Natural killer cell (primary cell): ENCODE measurements at regions not wholly inside any gene's neighbourhood (a gene's known extent, or its start where the extent isn't known, plus 50 kb on each side); places are given as distances from the start of the nearest gene placed in this dataset.

Experiments used
- ATAC-seq, 3 donors: fragments of 150-1000 bp in 2 of 3; fragments of 200-7000 bp in 1 of 3; cut with Tn5 transposase; 1 replicate in 1 of 3; 2 replicates in 2 of 3; pipeline ENCODE4 v1.10.0; 2021; ENCODE audit warnings: mild to moderate bottlenecking in 2 of 3, moderate library complexity in 2 of 3
- DNase-seq, 2 donors: peaks; one replicate each; pipeline versions ENCODE4 v3.0.0 to v3.0.0-alpha.2; 2013 to 2021; ENCODE audit warnings: mixed read lengths in 1 of 2
- H3K27ac ChIP-seq: one replicate; pipeline ENCODE4 v1.5.1; 2013; ENCODE audit warnings: mild to moderate bottlenecking, low read length
- H3K27me3 ChIP-seq: one replicate; pipeline ENCODE4 v1.6.1; 2013; ENCODE audit warnings: low read length; ENCODE audit not compliant: control insufficient read depth, insufficient read depth
- H3K36me3 ChIP-seq: one replicate; pipeline ENCODE4 v1.6.1; 2013; ENCODE audit warnings: low read length; ENCODE audit not compliant: control insufficient read depth, insufficient read depth
- H3K4me1 ChIP-seq: one replicate; pipeline ENCODE4 v1.6.1; 2013; ENCODE audit warnings: low read length; ENCODE audit not compliant: control insufficient read depth, insufficient read depth
- H3K4me3 ChIP-seq: one replicate; pipeline ENCODE4 v1.5.1; 2013; ENCODE audit warnings: low read length
- H3K9me3 ChIP-seq: one replicate; pipeline ENCODE4 v1.6.1; 2013; ENCODE audit warnings: low read length; ENCODE audit not compliant: control insufficient read depth, insufficient read depth
- H3K27ac Mint-ChIP-seq, 2 donors: one replicate each; pipeline ENCODE4 v1.8.0; 2022; ENCODE audit warnings: mild to moderate bottlenecking in 2 of 2, mixed read lengths in 2 of 2, moderate library complexity in 1 of 2
- H3K27me3 Mint-ChIP-seq, 2 donors: one replicate each; pipeline ENCODE4 v1.8.0; 2022; ENCODE audit warnings: low read depth in 2 of 2, mixed read lengths in 2 of 2
- H3K36me3 Mint-ChIP-seq: one replicate; pipeline ENCODE4 v1.8.0; 2022; ENCODE audit warnings: mixed read lengths
- H3K4me1 Mint-ChIP-seq, 2 donors: one replicate each; pipeline ENCODE4 v1.8.0; 2022; ENCODE audit warnings: mixed read lengths in 2 of 2
- H3K4me3 Mint-ChIP-seq: one replicate; pipeline ENCODE4 v1.8.0; 2022; ENCODE audit warnings: mild to moderate bottlenecking, moderate library complexity, mixed read lengths
- H3K9me3 Mint-ChIP-seq, 2 donors: one replicate each; pipeline ENCODE4 v1.8.0; 2022; ENCODE audit warnings: mixed read lengths in 2 of 2
- WGBS: methylation state at CpG from one replicate; pipeline ENCODE4 v1.1.7; 2013; ENCODE audit warnings: missing lambda C conversion rate; ENCODE audit not compliant: insufficient coverage; 5-methylcytosine and 5-hydroxymethylcytosine counted together
- intact Hi-C: fragments of 100-400 bp; cut with micrococcal nuclease; formaldehyde crosslinking; loops from one replicate; pipeline ENCODE4 v1.14.2; 2022
- TF ChIP-seq, protein P1 (sequence below): fragments of 200-600 bp; IDR thresholded peaks from one replicate; pipeline ENCODE4 v1.8.0; 2022; ENCODE audit warnings: antibody characterized with exemption

DNA sequence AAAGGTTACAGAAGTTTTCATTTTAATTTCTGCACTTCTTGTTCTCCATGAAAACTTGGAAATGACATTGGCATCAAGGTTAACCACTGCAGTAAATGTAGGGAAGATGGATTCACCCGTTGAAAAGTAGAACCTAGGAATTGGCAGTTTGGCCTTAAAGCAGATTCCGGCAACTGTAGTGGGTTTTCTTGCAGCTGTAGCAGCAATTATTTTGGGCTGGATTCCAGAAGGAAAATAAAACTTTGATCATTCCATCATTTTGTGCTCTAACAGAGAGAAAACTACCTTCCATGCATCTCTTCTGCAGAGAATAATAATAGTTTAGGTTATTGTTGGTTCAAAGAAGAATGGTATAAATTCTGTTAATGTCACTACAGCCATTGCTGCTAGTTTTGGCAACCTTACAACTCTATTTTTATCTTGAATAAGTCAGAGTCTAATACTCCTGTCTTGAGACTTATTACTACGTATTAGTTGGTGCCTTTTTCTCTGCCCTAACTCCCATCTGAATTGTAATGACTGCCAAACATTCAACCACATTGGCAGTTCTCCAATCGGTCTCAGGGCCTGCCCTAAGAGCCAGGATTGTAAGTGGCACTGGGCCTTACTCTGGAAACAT, 178.1 kb upstream of the PIEZO2 start:
- Histone ChIP-seq H3K9me3 (no peaks in the 10 kb centered on the region), H3K4me1 (no peaks in the 10 kb centered on the region), H3K27me3 (no peaks in the 10 kb centered on the region), H3K27ac (no peak overlapping the region), H3K36me3 (no peaks in the 10 kb centered on the region), H3K4me3 (no peak overlapping the region)
- no peak for ATAC-seq
- Mint-ChIP-seq H3K27ac (no peak overlapping the region), H3K27me3 (no peaks in the 10 kb centered on the region), H3K4me3 (no peak overlapping the region), H3K36me3 (no peaks in the 10 kb centered on the region), H3K4me1 (no peaks in the 10 kb centered on the region), H3K9me3 (peaks cover 5 to 6% of the 10 kb centered on the region in 2 donors)
- no peak for DNase-seq
- 91% methylated on average over 3 of the region's 4 CpGs for WGBS
- intact Hi-C loops: no loop called here
- TF ChIP-seq, protein P1, sequence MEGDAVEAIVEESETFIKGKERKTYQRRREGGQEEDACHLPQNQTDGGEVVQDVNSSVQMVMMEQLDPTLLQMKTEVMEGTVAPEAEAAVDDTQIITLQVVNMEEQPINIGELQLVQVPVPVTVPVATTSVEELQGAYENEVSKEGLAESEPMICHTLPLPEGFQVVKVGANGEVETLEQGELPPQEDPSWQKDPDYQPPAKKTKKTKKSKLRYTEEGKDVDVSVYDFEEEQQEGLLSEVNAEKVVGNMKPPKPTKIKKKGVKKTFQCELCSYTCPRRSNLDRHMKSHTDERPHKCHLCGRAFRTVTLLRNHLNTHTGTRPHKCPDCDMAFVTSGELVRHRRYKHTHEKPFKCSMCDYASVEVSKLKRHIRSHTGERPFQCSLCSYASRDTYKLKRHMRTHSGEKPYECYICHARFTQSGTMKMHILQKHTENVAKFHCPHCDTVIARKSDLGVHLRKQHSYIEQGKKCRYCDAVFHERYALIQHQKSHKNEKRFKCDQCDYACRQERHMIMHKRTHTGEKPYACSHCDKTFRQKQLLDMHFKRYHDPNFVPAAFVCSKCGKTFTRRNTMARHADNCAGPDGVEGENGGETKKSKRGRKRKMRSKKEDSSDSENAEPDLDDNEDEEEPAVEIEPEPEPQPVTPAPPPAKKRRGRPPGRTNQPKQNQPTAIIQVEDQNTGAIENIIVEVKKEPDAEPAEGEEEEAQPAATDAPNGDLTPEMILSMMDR: no peak

DNA sequence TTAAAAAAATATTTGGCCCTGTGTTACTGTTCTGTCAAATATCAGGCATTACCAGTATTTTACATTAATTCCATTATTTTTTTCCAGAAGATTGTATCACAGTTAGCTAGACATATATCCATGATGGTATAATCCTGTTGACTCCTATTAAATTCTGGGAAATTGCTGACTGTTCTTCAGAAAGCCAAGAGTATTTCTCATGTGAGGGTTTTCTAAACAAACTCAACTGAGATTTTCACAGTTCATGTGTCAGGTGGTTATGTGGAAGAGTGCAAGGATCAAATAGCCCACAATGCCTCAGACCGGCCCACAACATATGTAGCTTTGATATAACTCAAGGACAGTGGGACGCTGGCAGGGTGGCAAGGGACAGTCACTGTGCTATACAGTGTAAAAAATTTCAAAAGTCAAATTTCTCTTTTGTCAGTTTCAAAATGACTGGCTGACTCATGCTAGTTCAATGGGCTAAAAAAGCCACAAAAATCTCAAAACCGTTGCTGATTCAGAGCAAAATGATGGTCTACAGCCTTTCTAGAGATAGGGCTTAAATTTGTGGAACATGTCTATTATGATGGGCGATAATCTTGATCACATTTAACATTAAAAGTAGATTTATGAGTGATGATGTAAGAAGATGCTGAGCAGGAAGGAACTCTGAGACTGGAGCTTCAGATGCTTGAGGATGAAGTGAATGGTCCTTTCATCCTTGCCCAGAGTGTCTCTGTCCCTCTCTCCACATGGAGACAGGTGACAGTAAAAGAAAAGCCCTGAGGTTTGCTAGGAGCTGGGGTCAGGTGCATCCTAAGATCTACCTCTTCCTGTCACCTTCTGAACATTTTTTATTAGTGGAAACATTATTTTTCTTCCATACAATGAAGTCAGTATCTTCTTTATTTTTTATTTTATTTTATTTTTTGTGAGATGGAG, 175.8 kb upstream of the PIEZO2 start:
- TF ChIP-seq, protein P1: no peak
- H3K4me1 ChIP-seq: no peaks in the 10 kb centered on the region
- 33% methylated on average over 4 of the region's 4 CpGs for WGBS
- Mint-ChIP-seq H3K27ac (no peak overlapping the region), H3K36me3 (no peaks in the 10 kb centered on the region), H3K4me3 (no peak overlapping the region), H3K4me1 (no peaks in the 10 kb centered on the region), H3K9me3 (peaks cover 0 to 6% of the 10 kb centered on the region in 2 donors), H3K27me3 (no peaks in the 10 kb centered on the region)
- ATAC-seq: no peak
- no peak overlapping the region for H3K4me3 ChIP-seq
- no peak overlapping the region for H3K27ac ChIP-seq
- intact Hi-C loops: no loop called here
- no peaks in the 10 kb centered on the region for H3K36me3 ChIP-seq
- DNase-seq: no peak
- no peaks in the 10 kb centered on the region for H3K9me3 ChIP-seq
- H3K27me3 ChIP-seq: no peaks in the 10 kb centered on the region

DNA sequence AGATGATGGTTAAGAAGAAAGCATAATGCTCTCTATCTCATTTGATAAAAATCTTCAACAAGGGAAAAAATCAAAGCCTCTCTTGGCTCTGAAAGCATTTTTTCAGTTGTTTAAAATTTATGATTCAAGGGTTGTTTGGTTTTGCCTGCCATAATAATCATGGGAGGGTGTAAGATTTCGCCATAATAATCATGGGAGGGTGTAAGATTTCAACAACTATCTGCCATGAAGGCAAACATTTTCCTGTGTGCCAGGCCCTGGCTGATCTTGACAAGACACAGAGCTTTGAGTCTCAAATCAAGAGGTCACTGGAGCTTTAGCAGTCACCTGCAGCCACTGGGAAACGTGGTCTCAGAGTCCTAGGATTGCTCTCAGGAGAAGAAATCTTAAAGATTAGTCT, 175.1 kb upstream of the PIEZO2 start:
- Mint-ChIP-seq H3K36me3 (no peaks in the 10 kb centered on the region), H3K27ac (no peak overlapping the region), H3K9me3 (peaks cover 0 to 6% of the 10 kb centered on the region in 2 donors), H3K4me3 (no peak overlapping the region), H3K4me1 (no peaks in the 10 kb centered on the region), H3K27me3 (no peaks in the 10 kb centered on the region)
- Histone ChIP-seq H3K9me3 (no peaks in the 10 kb centered on the region), H3K4me3 (no peak overlapping the region), H3K4me1 (no peaks in the 10 kb centered on the region), H3K27ac (no peak overlapping the region), H3K36me3 (no peaks in the 10 kb centered on the region), H3K27me3 (no peaks in the 10 kb centered on the region)
- ATAC-seq: no peak
- WGBS: 67% methylated on average over 2 of the region's 2 CpGs
- TF ChIP-seq, protein P1: no peak
- DNase-seq: no peak
- intact Hi-C loops: no loop called here
